Dermis microvascular lymphatic vessel endothelial cell (primary cell): ENCODE measurements at regions not wholly inside any gene's neighbourhood (a gene's known extent, or its start where the extent isn't known, plus 50 kb on each side); places are given as distances from the start of the nearest gene placed in this dataset.
A peak's percentile ranks its signal among the peaks of the same experiment; 100 is the strongest.
"Not testable (repeated sequence)": the region's sequence is repeated elsewhere in the genome, so short reads cannot be mapped to it uniquely, and the experiment has no call there.

Experiments used
- DNase-seq, 2 donors: peaks; one replicate each; pipeline versions ENCODE4 v3.0.0 to v3.0.0-alpha.2; 2010; ENCODE audit warnings: low read depth in 2 of 2

- DNase-seq: not testable (repeated sequence)
Measured at GRCh38 chr7:45807832-45808231, 65.0 kb downstream of the CCDC201 start.

DNA sequence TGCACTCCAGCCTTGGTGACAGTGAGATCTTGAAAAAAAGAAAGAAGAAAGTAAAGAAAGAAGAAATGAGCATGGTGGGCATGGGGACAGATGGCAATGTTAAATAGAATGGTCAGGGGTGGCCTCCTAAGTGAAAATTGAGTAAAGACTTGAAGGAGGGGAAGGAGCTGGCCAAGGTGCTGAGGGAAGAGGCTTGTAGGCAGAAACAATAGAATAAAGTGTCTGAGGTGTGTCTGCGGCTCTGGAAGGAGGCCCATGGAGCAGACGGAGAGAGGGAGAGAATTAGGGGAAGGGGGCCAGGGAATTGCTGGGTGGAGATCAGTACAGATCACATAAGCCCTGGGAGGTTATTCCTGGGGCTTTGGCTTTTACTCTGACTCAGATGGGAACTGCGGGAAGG is 70.7 kb downstream of the CCDC201 start:
- DNase-seq: peak in 1 of 2 donors; percentile 7

DNA sequence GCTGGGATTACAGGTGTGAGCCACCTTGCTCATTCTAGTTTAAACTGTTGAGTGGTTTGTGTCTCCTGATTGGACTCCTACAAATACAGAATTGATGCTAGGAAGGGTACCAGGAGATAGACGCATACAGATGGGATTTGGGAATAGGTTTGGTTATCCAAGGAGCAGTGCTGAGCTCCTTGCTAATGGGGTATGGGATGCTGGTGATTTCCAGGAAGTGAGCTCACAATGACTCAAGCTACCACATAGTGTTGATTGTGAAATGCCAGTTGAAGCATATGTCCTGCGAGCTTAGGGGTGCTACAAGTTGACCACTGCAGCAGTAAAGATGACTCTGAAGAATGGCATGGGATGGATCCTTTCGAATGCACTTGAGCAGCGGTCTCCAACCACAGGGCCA is 75.6 kb downstream of the CCDC201 start:
- DNase-seq: not testable (repeated sequence)

GRCh38 chr7:45789641-45790040 is 83.2 kb downstream of the CCDC201 start:
- DNase-seq: not testable (repeated sequence)

DNA sequence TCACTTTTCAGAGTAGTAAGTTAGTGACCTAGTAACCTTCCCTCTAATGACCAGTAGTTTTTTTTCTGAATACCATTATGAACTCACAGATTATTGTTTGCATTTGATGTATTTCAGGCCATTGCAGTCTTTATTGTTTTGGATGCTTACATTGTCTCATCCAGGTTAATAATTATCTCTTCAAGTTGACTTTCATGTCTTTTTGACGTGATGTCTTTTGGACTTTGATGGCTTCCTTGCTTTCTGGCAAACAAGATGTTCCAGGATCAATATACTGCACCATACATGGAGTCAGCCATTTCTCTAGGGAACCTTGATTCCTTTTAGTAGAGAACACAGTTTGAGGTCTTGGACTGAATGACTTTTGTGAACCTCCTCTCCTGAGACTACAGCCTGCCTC is 87.2 kb downstream of the CCDC201 start:
- DNase-seq: not testable (repeated sequence)

DNA sequence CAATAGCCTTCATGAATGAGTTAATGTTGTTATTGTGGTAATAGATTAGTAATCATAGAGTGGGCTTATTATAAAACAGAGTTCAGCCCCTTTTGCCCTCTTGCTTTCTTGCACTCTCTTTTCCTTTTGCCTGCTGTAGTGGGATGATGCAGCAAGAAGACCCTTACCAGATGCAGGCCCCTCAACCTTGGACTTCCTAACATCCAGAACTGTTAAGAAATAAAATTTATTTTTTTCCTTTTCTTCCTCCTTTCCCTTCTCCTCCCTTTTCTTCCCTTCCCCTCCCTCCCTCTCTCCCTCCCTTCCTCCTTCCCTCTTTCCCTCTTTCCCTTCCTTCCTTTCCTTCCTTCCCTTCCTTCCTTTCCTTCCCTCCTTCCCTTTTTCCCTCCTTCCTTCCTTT is 88.1 kb downstream of the CCDC201 start:
- DNase-seq: not testable (repeated sequence)
